ENCODE measurements at regions not wholly inside any gene's neighbourhood (a gene's known extent, or its start where the extent isn't known, plus 50 kb on each side); places are given as distances from the start of the nearest gene placed in this dataset.

- H3K9me3 ChIP-seq (ENCODE audit: low read length) = no peaks in the 10 kb centered on the region
- H3K9ac ChIP-seq (ENCODE audit: insufficient read depth, low read depth, low read length) = no peak overlapping the region
- no peaks in the 10 kb centered on the region; a peak in 1 of 5 replicates for H3K27me3 ChIP-seq (ENCODE audit: control insufficient read depth in 1 of 2, insufficient read depth in 2 of 2, low read length in 2 of 2)
- H3K36me3 ChIP-seq (replicated peaks in 1 of 2; ENCODE audit: control insufficient read depth in 1 of 2, insufficient read depth in 2 of 2, low read length in 2 of 2) = no peaks in the 10 kb centered on the region
- no peaks in the 10 kb centered on the region for H4K20me1 ChIP-seq (ENCODE audit: insufficient read depth, low read length)
- in situ Hi-C loops (cut with HindIII; ENCODE audit: extremely low pct_ligation_motif_present, low pct_unique_long_range_greater_than_20kb) = no loop called here
- H3K27ac ChIP-seq (ENCODE audit: extremely low read length, insufficient read depth, low read length) = no peak overlapping the region
- TF ChIP-seq CENPX (CRISPR knock-in tag; IDR thresholded peaks at IDR 0.05) (no peak), ZNF468 (CRISPR knock-in tag; IDR thresholded peaks at IDR 0.05) (no peak), HIC2 (CRISPR knock-in tag; IDR thresholded peaks at IDR 0.05; ENCODE audit: low read depth) (no peak), ZBTB37 (CRISPR knock-in tag; IDR thresholded peaks at IDR 0.05) (no peak), TFDP1 (CRISPR knock-in tag; IDR thresholded peaks at IDR 0.05; ENCODE audit: borderline replicate concordance) (no peak), ZNF18 (CRISPR knock-in tag; IDR thresholded peaks at IDR 0.05; ENCODE audit: insufficient replicate concordance) (no peak), MYC (CRISPR knock-in tag; IDR thresholded peaks at IDR 0.05; ENCODE audit: borderline replicate concordance) (no peak), ARNTL (CRISPR knock-in tag; IDR thresholded peaks at IDR 0.05) (no peak), KLF13 (CRISPR knock-in tag; IDR thresholded peaks at IDR 0.05) (no peak), NCOA1 (CRISPR knock-in tag; IDR thresholded peaks at IDR 0.05) (no peak)
- WGBS (ENCODE audit: low lambda C conversion rate) = 3% methylated on average over 1 of the region's 1 CpG
- FAIRE-seq = no peak
- H3K4me3 ChIP-seq (replicated peaks in 1 of 3; ENCODE audit: insufficient read depth in 1 of 3, low read depth in 2 of 3, low read length in 3 of 3) = no peak overlapping the region
- no peaks in the 10 kb centered on the region for H3K4me1 ChIP-seq (ENCODE audit: insufficient read depth, low read length)
- intact Hi-C loops (cut with micrococcal nuclease; ENCODE audit: unreplicated experiment) = no loop called here
- H2AFZ ChIP-seq (ENCODE audit: low read length) = no peak overlapping the region
- no peaks in the 10 kb centered on the region for H3K79me2 ChIP-seq (ENCODE audit: insufficient read depth, low read length)
- H3K4me2 ChIP-seq (ENCODE audit: low read depth, low read length) = no peak overlapping the region
- CTCF ChIA-PET (ENCODE audit: low intra/inter-chr PET ratio, low total read pairs) = no interaction called here
- BruUV-seq (replicated peaks) = no TSS peak
- DNase-seq (ENCODE audit: low spot score) = no peak
- ATAC-seq = no peak
- POLR2A ChIA-PET = no interaction called here
Measured at GRCh38 chr3:168267179-168267578, 171.5 kb upstream of the GOLIM4 start.
